ENCODE measurements at regions not wholly inside any gene's neighbourhood (a gene's known extent, or its start where the extent isn't known, plus 50 kb on each side); places are given as distances from the start of the nearest gene placed in this dataset.
"Not testable (repeated sequence)": the region's sequence is repeated elsewhere in the genome, so short reads cannot be mapped to it uniquely, and the experiment has no call there.

DNA sequence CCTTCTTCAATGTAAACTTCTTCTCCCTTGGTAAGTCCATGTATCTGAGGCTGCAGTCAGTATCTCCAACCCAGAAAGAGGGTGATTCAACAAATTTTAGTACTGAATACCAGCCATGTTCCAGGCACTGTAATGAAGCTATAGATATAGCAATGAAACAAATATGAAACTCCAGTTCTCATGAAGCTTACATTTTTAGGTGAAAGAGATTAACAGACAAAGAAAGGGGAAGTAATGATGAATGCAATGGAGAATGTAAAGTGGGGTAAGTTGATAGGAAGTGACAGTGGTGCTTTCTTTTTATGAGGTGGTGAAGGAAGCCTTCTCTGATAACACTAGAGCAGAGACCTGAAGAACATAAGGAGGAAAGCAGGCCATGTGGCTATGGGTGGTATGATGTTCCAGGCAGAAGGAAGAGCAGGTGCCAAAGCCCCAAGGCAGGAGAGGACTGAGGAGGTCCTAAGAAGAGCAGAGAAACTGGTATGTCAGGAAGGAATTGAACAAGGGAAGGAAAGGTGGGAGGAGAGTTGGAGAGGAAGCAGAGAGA lies 143.6 kb downstream of the TFAP2B start:
- FAIRE-seq: no peak

DNA sequence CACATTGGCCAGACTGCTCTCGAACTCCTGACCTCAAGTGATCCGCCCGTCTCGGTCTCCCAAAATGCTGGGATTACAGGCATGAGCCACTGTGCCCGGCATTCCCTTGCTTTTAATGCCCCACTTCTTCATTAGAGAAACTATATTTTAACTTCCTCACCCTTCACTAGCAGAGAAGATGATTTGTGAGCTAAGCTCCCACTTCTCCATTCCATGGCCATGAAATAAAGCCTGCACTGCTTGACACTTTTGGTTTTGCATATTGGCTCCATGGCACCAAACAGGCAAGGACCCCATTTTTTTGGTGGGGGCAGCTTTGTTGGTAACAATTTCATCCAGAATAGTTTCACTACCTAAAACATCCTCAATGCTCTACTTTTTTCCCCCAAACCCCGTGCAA lies 145.3 kb downstream of the TFAP2B start:
- FAIRE-seq: no peak

GRCh38 chr6:50965495-50965894 lies 146.8 kb downstream of the TFAP2B start:
- FAIRE-seq: no peak

GRCh38 chr6:50966532-50966931 lies 147.9 kb downstream of the TFAP2B start:
- FAIRE-seq: no peak

DNA sequence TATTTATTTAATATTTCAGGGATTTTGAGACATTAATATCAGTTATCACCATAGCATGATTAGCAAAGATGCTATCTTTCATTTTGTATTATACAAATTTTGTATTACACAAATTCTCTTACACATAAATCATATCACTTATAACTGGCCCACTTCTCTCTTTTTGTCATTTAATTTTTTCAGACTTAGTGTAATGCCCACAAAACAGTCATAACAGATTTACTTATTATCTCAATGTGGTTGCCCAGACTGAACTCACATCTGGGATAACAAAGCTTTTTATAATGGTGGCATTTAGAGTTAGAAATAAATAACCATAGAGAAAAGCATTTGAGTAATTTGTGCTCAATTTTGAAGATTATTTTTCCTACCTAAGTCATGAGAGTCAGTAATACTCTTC lies 148.3 kb downstream of the TFAP2B start:
- no peak for FAIRE-seq

DNA sequence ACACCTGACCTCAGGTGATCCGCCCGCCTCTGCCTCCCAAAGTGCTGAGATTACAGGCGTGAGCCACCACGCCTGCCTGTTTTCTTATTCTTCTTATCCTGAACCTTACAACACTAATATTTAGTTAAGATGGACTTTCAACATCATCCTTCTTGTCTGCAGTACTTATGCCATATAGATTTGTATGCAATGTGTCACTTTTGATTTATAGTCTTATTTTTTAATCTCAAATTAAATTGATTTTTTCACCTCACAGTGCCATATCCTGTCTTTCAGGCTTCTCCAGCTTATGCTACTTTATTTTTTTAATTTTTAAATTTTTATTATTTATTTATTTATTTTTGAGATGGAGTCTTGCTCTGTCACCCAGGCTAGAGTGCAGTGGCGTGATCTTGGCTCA lies 149.6 kb downstream of the TFAP2B start:
- not testable (repeated sequence) for FAIRE-seq

DNA sequence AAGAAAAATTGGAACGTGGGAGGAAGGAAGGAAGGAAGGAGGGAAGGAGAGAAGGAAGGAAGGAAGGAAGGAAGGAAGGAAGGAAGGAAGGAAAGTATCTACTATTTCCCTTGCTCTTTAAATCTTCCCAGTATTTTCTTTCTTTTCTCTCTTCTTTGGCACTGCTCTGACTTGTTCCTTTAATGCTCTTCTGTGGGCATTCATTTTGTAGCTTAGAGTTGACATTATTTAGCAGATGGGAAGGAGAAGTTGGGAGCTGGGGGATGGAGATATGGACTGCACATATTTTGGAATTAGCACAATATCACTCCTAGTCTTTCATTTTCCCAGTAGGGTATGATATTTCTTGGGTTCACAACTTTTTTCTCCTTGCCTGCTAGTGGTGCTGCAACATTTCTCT lies 152.2 kb downstream of the TFAP2B start:
- no peak for FAIRE-seq

DNA sequence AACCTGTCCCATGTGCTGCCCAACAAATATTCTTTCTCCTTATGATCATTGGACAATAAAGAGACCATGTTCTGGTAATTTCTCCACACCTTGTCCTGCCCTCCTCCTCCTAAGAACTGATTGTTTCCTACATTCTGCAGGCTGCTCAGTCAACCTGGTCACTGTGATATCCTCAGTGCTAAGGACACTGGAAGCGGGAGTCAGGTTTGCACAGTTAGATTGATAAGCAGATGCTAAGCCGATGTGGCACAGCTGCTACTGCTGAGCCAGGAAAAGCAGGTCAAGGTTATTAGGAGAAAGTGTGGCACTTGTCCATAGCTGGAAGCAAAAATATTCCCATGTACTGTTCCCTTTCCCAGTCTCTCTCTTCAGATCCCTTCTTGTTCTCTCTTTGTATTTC lies 154.8 kb downstream of the TFAP2B start:
- no peak for FAIRE-seq

DNA sequence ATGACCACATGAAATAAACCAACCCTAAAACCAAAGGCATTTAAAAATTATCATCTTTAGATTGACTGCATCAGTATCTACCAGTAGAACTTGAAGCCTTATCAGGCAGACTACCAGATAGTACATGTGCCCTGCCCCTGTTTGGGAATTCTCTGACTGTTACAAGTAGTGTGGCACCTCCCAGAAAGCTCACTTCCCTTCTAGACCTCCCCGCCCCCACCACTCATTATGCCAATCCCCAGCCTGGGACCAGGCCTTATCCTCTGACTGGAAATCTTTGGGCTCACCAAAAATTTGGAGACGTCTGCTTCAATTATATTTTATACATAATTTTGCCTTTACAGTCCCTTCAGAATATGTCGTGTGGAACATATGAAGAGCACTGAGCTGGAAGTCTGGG lies 155.6 kb downstream of the TFAP2B start:
- FAIRE-seq: no peak

DNA sequence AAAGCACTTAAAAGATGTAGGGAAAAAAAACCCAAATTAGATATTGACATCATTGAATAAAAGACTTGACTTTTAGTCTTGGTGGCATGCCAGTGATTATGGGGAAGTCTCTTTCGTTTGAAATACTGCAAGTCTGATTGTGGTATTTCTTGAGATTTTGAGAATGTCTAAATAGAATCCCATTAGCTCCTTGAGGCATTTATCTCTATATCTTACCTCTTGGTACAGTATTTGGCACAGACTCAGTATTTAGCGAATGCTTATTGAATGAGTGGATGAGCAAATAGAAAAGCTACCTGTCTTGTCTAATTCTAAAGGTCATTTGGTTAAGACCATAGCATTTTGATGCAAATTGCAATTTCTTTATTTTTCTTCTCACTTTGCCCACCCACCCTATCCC lies 156.5 kb downstream of the TFAP2B start:
- no peak for FAIRE-seq

DNA sequence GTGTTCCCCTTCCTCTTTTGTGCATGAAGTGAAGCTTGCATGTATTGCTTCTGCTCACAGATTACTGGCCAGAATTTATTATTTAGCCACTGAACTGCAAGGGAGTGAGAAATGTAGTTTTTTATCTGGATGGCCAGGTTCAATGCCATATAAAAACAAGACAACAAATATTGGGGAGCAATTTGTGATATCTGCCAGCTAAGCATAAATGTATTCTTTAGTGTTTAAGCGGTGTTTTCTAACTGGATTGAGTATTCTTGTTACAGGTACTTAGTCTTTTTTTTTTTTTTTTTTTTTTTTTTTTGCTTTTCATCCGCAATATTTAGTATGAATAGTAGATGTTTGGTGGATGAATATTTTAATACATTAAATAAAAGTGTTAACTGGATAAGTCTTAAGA lies 158.2 kb downstream of the TFAP2B start:
- FAIRE-seq: no peak

- FAIRE-seq: no peak
These were observed 159.1 kb downstream of the TFAP2B start for GRCh38 chr6:50977796-50978195.

- FAIRE-seq: no peak
These were observed 159.9 kb downstream of the TFAP2B start for GRCh38 chr6:50978380-50979170.

DNA sequence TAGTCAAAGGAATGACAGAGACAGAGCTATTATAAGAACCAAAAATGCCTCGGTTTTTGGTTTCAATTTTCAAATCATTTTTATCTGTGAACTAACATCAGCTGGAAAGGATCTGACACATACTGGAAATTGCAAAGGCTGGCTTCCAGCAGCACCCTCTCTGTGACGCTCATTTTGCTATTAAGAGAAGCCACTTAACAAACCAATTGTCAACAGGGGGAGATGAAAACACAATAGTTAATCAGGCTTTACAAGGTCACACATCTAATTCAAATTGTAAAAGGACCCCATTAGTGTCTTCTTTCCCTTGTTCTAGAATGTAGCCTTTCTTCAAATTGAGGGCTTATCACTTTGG lies 160.5 kb downstream of the TFAP2B start:
- FAIRE-seq: no peak

GRCh38 chr6:50984135-50984534 lies 165.5 kb downstream of the TFAP2B start:
- FAIRE-seq: no peak

- FAIRE-seq: no peak
These were observed 167.6 kb downstream of the TFAP2B start for GRCh38 chr6:50986319-50986718.

GRCh38 chr6:50989123-50989522 lies 170.5 kb downstream of the TFAP2B start:
- FAIRE-seq: no peak

GRCh38 chr6:50990750-50991446 lies 172.2 kb downstream of the TFAP2B start:
- FAIRE-seq: no peak

- FAIRE-seq: no peak
These were observed 173.6 kb downstream of the TFAP2B start for GRCh38 chr6:50992232-50992631.

DNA sequence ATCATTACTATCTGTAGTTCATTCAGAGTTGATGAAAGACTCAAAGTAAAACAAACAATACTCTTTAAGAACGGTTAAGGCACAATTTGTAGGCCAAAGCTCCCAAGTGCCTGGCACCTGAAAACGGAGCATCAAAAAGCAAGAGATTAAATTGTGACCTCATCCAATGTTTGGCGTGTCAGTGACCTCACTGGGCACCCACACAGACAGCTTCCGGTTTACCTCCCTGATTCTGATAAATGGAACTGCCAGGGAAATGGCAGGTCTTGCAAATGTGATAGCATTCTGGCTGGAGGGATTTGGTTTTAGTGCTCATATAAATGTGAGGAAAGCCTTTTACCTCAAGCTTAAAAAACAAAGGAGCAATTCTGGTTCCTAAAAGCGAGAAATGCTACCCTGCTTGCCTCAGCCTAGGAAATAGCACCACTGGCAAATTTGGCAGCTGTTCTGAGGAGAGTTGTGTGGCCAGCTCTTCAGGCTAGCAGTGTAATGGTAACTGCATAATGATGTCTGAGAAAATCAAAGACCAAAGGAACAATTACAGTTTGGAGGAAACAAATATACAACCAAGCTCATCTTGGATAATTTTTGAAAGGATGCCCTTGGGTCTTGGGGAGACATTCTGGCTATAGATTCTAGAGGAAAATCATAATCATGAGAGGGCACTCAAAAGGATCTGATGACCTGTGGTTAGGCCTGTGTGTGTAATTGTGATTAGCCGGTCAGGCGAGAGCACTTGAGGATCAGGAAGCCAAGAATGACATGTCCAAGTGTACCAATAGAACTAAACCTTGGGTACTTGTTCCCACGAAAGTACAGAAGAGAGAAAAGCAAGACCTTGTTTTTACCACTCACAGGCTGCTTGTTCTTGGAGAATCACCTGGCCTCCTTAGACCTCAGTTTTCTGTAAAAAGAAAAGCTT lies 174.3 kb downstream of the TFAP2B start:
- no peak for FAIRE-seq

- no peak for FAIRE-seq
These were observed 175.5 kb downstream of the TFAP2B start for GRCh38 chr6:50993941-50994720.

GRCh38 chr6:50995036-50995435 lies 176.4 kb downstream of the TFAP2B start:
- no peak for FAIRE-seq
